Stimulated activated naive CD8-positive, alpha-beta T cell treated with anti-CD3 and anti-CD28 coated beads, Interleukin-15, Interleukin-2, amounts not matched to agents 100 ng/mL and 50 ng/mL, for 24 hours (primary cell): ENCODE measurements at regions not wholly inside any gene's neighbourhood (a gene's known extent, or its start where the extent isn't known, plus 50 kb on each side); places are given as distances from the start of the nearest gene placed in this dataset.

Experiments
- H3K27ac Mint-ChIP-seq: one replicate; pipeline ENCODE4 v1.8.0; 2021; ENCODE audit warnings: mild to moderate bottlenecking, mixed read lengths
- H3K27me3 Mint-ChIP-seq: one replicate; pipeline ENCODE4 v1.8.0; 2021; ENCODE audit warnings: mixed read lengths
- H3K36me3 Mint-ChIP-seq: one replicate; pipeline ENCODE4 v1.8.0; 2021; ENCODE audit warnings: low read depth, mixed read lengths
- H3K4me1 Mint-ChIP-seq: one replicate; pipeline ENCODE4 v1.8.0; 2021; ENCODE audit warnings: low read depth, mixed read lengths
- H3K4me3 Mint-ChIP-seq: one replicate; pipeline ENCODE4 v1.8.0; 2021; ENCODE audit warnings: mild to moderate bottlenecking, mixed read lengths
- H3K9me3 Mint-ChIP-seq: one replicate; pipeline ENCODE4 v1.8.0; 2021; ENCODE audit warnings: mixed read lengths

GRCh38 chr9:87109851-87110250 lies 162.5 kb upstream of the GAS1 start:
- H3K36me3 Mint-ChIP-seq, result no peaks in the 10 kb centered on the region
- no peak overlapping the region for H3K4me3 Mint-ChIP-seq
- H3K9me3 Mint-ChIP-seq, result peaks cover 4% of the 10 kb centered on the region
- no peaks in the 10 kb centered on the region for H3K4me1 Mint-ChIP-seq
- peaks cover 6% of the 10 kb centered on the region for H3K27me3 Mint-ChIP-seq
- no peak overlapping the region for H3K27ac Mint-ChIP-seq

GRCh38 chr9:87111010-87111409 lies 163.7 kb upstream of the GAS1 start:
- no peak overlapping the region for H3K4me3 Mint-ChIP-seq
- H3K9me3 Mint-ChIP-seq, result peaks cover 4% of the 10 kb centered on the region
- H3K27me3 Mint-ChIP-seq, result no peaks in the 10 kb centered on the region
- H3K36me3 Mint-ChIP-seq, result no peaks in the 10 kb centered on the region
- H3K4me1 Mint-ChIP-seq, result no peaks in the 10 kb centered on the region
- H3K27ac Mint-ChIP-seq, result no peak overlapping the region

DNA sequence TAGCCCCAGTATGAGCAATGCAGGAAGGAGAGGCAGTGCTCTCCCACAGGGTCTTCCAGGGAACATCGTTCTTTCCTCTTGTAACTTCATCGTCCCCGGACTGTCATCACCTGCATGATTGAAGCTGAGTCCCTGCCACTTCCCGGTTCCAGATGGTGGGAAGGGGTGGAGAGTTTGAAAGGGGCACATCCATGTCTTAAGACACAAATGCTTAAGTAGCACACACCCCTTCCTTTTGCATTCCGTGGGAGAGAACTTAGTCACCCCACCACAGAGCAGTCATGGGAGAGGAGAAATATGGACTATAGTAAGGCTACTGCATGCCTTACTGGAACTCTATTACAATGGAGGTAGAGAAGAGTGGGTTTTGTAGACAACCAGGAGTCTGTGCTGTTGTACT lies 165.3 kb upstream of the GAS1 start:
- Mint-ChIP-seq H3K4me3 (no peak overlapping the region), H3K36me3 (no peaks in the 10 kb centered on the region), H3K27me3 (no peaks in the 10 kb centered on the region), H3K9me3 (peaks cover 4% of the 10 kb centered on the region), H3K4me1 (no peaks in the 10 kb centered on the region), H3K27ac (no peak overlapping the region)

- Mint-ChIP-seq H3K27me3 (no peaks in the 10 kb centered on the region), H3K4me1 (no peaks in the 10 kb centered on the region), H3K4me3 (no peak overlapping the region), H3K9me3 (peaks cover 4% of the 10 kb centered on the region), H3K36me3 (no peaks in the 10 kb centered on the region), H3K27ac (no peak overlapping the region)
These were observed 166.6 kb upstream of the GAS1 start for GRCh38 chr9:87113874-87114273.

- Mint-ChIP-seq H3K9me3 (peaks cover 4% of the 10 kb centered on the region), H3K27ac (no peak overlapping the region), H3K36me3 (no peaks in the 10 kb centered on the region), H3K27me3 (peaks cover 9% of the 10 kb centered on the region), H3K4me1 (peaks cover 4% of the 10 kb centered on the region), H3K4me3 (no peak overlapping the region)
These were observed 168.5 kb upstream of the GAS1 start for GRCh38 chr9:87115785-87116184.

DNA sequence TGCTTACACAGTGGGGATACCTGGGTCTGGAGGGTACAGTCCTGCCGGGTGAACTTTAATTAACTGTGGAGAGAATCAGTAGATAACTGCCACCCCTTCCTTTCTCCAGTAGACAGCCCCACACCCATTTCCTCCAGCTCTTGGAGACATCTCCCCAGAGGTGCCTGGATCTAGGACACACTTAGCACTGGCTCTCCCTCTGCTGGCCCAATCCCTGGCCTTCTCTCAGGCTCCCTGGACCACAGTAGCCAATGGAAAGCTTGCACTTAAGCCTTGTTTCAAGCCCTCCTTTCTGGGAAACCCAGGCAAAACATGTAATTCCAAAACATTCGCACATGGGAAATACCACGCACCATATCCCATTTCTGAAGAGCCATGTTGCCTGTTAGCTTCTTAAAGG lies 169.2 kb upstream of the GAS1 start:
- Mint-ChIP-seq H3K9me3 (peaks cover 3% of the 10 kb centered on the region), H3K4me3 (no peak overlapping the region), H3K27me3 (peaks cover 9% of the 10 kb centered on the region), H3K4me1 (peaks cover 4% of the 10 kb centered on the region), H3K36me3 (no peaks in the 10 kb centered on the region), H3K27ac (no peak overlapping the region)

DNA sequence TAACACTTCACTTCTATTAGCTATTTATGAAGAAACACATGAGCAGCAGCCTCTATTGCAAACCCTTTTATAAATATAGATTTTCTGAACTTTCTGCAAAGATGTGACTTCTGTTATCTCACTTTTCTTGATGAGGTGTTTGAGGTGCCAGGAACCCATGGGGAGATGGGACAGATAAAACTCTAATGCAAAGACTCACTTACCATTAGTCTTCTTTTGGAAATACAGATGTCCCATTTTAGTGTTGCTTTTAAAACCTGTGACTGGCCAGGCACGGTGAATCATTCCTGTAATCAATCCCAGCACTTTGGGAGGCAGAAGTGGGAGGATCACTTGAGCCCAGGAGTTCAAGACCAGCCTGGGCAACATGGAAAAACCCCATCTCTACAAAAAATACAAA lies 171.3 kb upstream of the GAS1 start:
- H3K27ac Mint-ChIP-seq, result no peak overlapping the region
- H3K36me3 Mint-ChIP-seq, result no peaks in the 10 kb centered on the region
- no peaks in the 10 kb centered on the region for H3K9me3 Mint-ChIP-seq
- peaks cover 9% of the 10 kb centered on the region for H3K27me3 Mint-ChIP-seq
- H3K4me3 Mint-ChIP-seq, result no peak overlapping the region
- peaks cover 18% of the 10 kb centered on the region for H3K4me1 Mint-ChIP-seq

GRCh38 chr9:87119328-87119881 lies 172.1 kb upstream of the GAS1 start:
- H3K27me3 Mint-ChIP-seq, result peaks cover 9% of the 10 kb centered on the region
- no peaks in the 10 kb centered on the region for H3K9me3 Mint-ChIP-seq
- H3K27ac Mint-ChIP-seq, result no peak overlapping the region
- peaks cover 22% of the 10 kb centered on the region for H3K4me1 Mint-ChIP-seq
- no peaks in the 10 kb centered on the region for H3K36me3 Mint-ChIP-seq
- H3K4me3 Mint-ChIP-seq, result no peak overlapping the region

DNA sequence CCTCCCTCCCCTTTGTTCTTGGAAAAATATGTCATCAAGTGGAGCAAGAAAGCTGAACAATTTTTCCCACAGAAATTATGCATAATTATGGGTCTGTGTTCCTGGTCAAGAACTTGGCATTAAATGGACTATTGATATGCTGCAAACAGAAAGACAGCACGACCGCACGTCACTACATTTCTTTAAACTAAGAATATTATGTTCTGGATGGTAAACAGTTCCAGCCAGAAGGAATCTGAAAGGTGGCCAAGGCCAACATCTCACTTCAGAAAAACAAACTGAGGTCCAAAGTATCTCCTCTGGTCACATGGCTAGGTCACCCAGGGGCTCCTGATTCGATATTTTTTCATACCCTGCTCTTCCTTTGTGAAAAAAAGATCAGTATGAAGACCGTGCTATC lies 173.3 kb upstream of the GAS1 start:
- peaks cover 22% of the 10 kb centered on the region for H3K4me1 Mint-ChIP-seq
- H3K36me3 Mint-ChIP-seq, result no peaks in the 10 kb centered on the region
- H3K27ac Mint-ChIP-seq, result no peak overlapping the region
- no peak overlapping the region for H3K4me3 Mint-ChIP-seq
- H3K27me3 Mint-ChIP-seq, result peaks cover 9% of the 10 kb centered on the region
- H3K9me3 Mint-ChIP-seq, result no peaks in the 10 kb centered on the region

DNA sequence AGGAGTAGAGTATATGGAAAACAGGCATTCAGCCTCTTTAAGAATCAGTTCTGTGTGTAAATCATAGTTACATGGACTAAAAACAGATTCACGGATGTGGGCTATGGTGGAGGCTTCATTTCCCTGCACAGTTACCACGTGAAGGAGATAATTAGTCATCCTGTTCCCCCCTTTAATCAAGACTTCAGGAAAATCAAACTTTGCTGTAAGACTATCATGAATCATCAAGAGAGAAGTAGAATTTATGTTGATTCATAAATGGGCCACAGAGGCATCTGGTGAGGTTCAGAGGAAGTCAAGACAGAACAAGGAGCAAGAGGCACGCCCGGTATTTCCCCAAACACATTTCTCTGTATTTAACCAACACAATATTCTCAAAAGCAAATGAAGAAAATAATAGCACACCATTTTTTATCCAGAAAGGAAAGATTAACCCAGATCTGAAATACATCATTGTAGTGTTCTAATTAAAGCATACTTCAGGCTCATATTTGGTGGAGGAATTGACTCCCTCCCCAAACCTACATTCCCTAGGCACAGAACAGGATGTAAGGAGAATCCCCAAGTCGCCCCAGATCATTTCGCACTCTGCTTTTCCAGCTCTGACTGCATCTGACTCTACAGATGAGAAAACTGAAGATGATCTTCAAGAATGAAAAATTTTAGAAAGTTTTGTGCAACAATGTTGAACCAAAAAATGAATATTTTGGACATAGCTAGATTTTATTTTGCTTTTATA lies 175.8 kb upstream of the GAS1 start:
- H3K36me3 Mint-ChIP-seq, result no peaks in the 10 kb centered on the region
- peaks cover 16% of the 10 kb centered on the region for H3K27me3 Mint-ChIP-seq
- peaks cover 22% of the 10 kb centered on the region for H3K4me1 Mint-ChIP-seq

GRCh38 chr9:87123830-87124229 lies 176.5 kb upstream of the GAS1 start:
- H3K36me3 Mint-ChIP-seq, result no peaks in the 10 kb centered on the region
- H3K27ac Mint-ChIP-seq, result no peak overlapping the region
- H3K27me3 Mint-ChIP-seq, result peaks cover 19% of the 10 kb centered on the region
- no peak overlapping the region for H3K4me3 Mint-ChIP-seq
- no peaks in the 10 kb centered on the region for H3K9me3 Mint-ChIP-seq
- peaks cover 22% of the 10 kb centered on the region for H3K4me1 Mint-ChIP-seq

More for the DNA sequence above, 175.8 kb upstream of the GAS1 start:
- Mint-ChIP-seq H3K4me3 (no peak overlapping the region), H3K9me3 (no peaks in the 10 kb centered on the region), H3K27ac (peak overlapping the region; percentile 64)

- no peak overlapping the region for H3K4me3 Mint-ChIP-seq
- H3K4me1 Mint-ChIP-seq, result peaks cover 17% of the 10 kb centered on the region
- H3K27ac Mint-ChIP-seq, result no peak overlapping the region
- no peaks in the 10 kb centered on the region for H3K9me3 Mint-ChIP-seq
- H3K36me3 Mint-ChIP-seq, result no peaks in the 10 kb centered on the region
- H3K27me3 Mint-ChIP-seq, result peaks cover 13% of the 10 kb centered on the region
These were observed 178.5 kb upstream of the GAS1 start for GRCh38 chr9:87125819-87126218.

- H3K27ac Mint-ChIP-seq, result no peak overlapping the region
- H3K9me3 Mint-ChIP-seq, result no peaks in the 10 kb centered on the region
- no peaks in the 10 kb centered on the region for H3K36me3 Mint-ChIP-seq
- peaks cover 14% of the 10 kb centered on the region for H3K27me3 Mint-ChIP-seq
- H3K4me1 Mint-ChIP-seq, result peaks cover 12% of the 10 kb centered on the region
- H3K4me3 Mint-ChIP-seq, result no peak overlapping the region
These were observed 180.2 kb upstream of the GAS1 start for GRCh38 chr9:87127543-87127942.

DNA sequence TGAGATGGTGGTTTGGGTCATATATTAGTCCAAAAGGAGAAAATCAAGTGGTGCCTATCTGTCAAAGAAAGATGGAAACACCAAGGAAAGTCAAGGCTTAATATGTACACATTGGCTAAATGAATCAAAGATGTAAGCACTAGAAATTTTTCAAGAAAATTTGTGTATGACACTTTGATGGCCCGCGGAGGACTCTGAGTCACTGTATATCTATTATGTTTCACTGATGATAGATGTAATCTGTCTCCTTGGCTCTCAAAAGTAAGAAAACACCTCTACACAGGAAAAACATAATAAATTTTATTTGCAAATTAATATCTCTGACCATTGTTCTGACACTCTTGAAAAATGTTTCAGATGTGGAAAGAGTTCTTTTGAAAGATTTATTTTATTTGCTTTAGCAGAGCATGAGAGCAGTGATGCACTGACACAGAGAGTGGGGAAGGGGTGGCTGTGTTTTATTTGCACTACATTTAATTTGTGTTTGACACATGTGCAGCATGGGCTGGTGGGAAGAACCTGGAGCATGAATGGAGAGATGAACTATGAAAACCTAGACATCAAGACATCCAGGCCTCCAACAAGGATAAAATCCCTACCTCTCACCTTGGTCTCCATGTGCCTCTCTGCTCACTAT lies 180.8 kb upstream of the GAS1 start:
- H3K27me3 Mint-ChIP-seq, result peaks cover 14% of the 10 kb centered on the region
- H3K9me3 Mint-ChIP-seq, result no peaks in the 10 kb centered on the region
- no peak overlapping the region for H3K27ac Mint-ChIP-seq
- H3K36me3 Mint-ChIP-seq, result no peaks in the 10 kb centered on the region
- no peak overlapping the region for H3K4me3 Mint-ChIP-seq
- H3K4me1 Mint-ChIP-seq, result peaks cover 7% of the 10 kb centered on the region

- Mint-ChIP-seq H3K36me3 (no peaks in the 10 kb centered on the region), H3K27me3 (peaks cover 14% of the 10 kb centered on the region), H3K27ac (no peak overlapping the region), H3K4me1 (peaks cover under 1% of the 10 kb centered on the region), H3K4me3 (no peak overlapping the region), H3K9me3 (peaks cover 3% of the 10 kb centered on the region)
These were observed 181.7 kb upstream of the GAS1 start for GRCh38 chr9:87128844-87129493.
